PC-3 (cell line): ENCODE measurements at regions not wholly inside any gene's neighbourhood (a gene's known extent, or its start where the extent isn't known, plus 50 kb on each side); places are given as distances from the start of the nearest gene placed in this dataset.
"Not testable (repeated sequence)": the region's sequence is repeated elsewhere in the genome, so short reads cannot be mapped to it uniquely, and the experiment has no call there.

Experiments used
- CTCF ChIP-seq: fragments of 300-600 bp; sonication (generic); conservative IDR thresholded peaks from 2 replicates; pipeline ENCODE4 v1.5.1; 2017; ENCODE audit warnings: antibody characterized with exemption, low read depth, mild to moderate bottlenecking, low read length
- EZH2 ChIP-seq: fragments of 300-600 bp; sonication (generic); IDR thresholded peaks from one replicate; pipeline ENCODE4 v1.6.1; 2017; ENCODE audit warnings: antibody characterized with exemption, mild to moderate bottlenecking, low read length; ENCODE audit not compliant: unreplicated experiment
- EZH2phosphoT487 ChIP-seq: fragments of 300-600 bp; sonication (generic); IDR thresholded peaks from 2 replicates; pipeline ENCODE4 v1.6.1; 2018; ENCODE audit warnings: mild to moderate bottlenecking, antibody characterized with exemption, low read length, borderline replicate concordance

DNA sequence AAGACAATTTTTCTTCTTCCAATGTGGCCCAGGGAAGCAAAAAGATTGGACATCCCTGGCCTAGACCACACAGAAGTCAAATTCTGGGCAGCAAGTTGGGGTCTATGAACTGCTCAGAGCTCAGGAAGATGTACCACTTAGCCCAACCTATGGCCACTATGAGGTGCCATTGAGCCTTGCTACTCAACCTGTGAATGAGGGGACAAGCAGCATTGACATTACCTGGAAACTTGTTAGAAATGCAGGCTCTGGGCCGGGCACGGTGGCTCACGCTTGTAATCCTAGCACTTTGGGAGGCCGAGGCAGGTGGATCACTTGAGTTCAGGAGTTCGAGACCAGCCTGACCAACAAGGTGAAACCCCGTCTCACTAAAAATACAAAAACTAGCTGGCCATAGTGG lies 195.6 kb downstream of the SEMA6D start:
- not testable (repeated sequence) for TF ChIP-seq CTCF, EZH2, EZH2phosphoT487
